ENCODE measurements at regions not wholly inside any gene's neighbourhood (a gene's known extent, or its start where the extent isn't known, plus 50 kb on each side); places are given as distances from the start of the nearest gene placed in this dataset.

DNA sequence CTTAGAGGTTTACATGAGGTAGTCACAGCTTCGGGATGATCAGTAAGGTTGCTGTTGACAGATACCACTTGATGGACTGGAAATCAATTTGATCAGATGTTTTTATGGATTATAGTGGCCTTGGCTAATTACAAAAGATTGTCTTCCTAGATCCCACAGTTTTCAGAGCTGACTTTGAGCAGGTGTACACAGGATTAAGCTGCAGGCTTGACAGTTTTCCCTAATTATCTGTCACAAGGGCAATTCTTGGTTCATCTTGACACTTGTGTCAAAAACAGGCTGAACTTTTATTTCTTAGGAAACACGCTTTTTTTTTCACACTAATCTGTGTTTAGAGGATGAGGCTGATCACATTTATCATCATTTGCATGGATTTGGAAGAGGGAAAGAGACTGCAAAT lies 824.0 kb upstream of the PIK3C3 start:
- TF ChIP-seq CTCF (IDR thresholded peaks at IDR 0.05) (no peak), EZH2phosphoT487 (IDR thresholded peaks at IDR 0.05) (no peak)
